GM23338 (cell line): ENCODE measurements at regions not wholly inside any gene's neighbourhood (a gene's known extent, or its start where the extent isn't known, plus 50 kb on each side); places are given as distances from the start of the nearest gene placed in this dataset.
"Not testable (repeated sequence)": the region's sequence is repeated elsewhere in the genome, so short reads cannot be mapped to it uniquely, and the experiment has no call there.

Experiments
- ATAC-seq: fragments of 200-7000 bp; cut with Tn5 transposase; 3 replicates; pipeline ENCODE4 v1.9.1; 2020
- DNase-seq: peaks from one replicate; pipeline ENCODE4 v3.0.0-alpha.2; 2015; ENCODE audit warnings: low spot score
- H2AFZ ChIP-seq: fragments of 200-600 bp; sonication (generic); 2 replicates; pipeline ENCODE4 v1.8.0; 2016; ENCODE audit warnings: antibody characterized with exemption, mild to moderate bottlenecking, moderate library complexity
- H3F3A ChIP-seq: fragments of 200-600 bp; sonication (generic); replicated peaks from 2 replicates; pipeline ENCODE4 v1.8.0; 2017; ENCODE audit warnings: antibody characterized with exemption, mixed run types, low read depth
- H3K27ac ChIP-seq: fragments of 200-600 bp; sonication (generic); 2 replicates; pipeline ENCODE4 v1.6.1; 2016; ENCODE audit warnings: low read depth
- H3K27me3 ChIP-seq: fragments of 200-600 bp; sonication (generic); 2 replicates; pipeline ENCODE4 v1.8.0; 2016; ENCODE audit warnings: mild to moderate bottlenecking, mixed run types, moderate library complexity; ENCODE audit not compliant: insufficient read depth
- H3K36me3 ChIP-seq: fragments of 200-600 bp; sonication (generic); 2 replicates; pipeline ENCODE4 v1.8.0; 2016; ENCODE audit warnings: mild to moderate bottlenecking; ENCODE audit not compliant: insufficient read depth
- H3K4me1 ChIP-seq: fragments of 200-600 bp; sonication (generic); 2 replicates; pipeline ENCODE4 v1.8.0; 2016; ENCODE audit warnings: mild to moderate bottlenecking, moderate library complexity; ENCODE audit not compliant: insufficient read depth
- H3K4me2 ChIP-seq: fragments of 200-600 bp; sonication (generic); 2 replicates; pipeline ENCODE4 v1.7.1; 2017; ENCODE audit warnings: mixed run types
- H3K4me3 ChIP-seq: fragments of 200-600 bp; sonication (generic); 2 replicates; pipeline ENCODE4 v1.6.1; 2016; ENCODE audit warnings: mixed run types
- H3K79me2 ChIP-seq: fragments of 200-600 bp; sonication (generic); replicated peaks from 2 replicates; pipeline ENCODE4 v1.8.0; 2017; ENCODE audit warnings: mild to moderate bottlenecking; ENCODE audit not compliant: insufficient read depth
- H3K9me2 ChIP-seq: fragments of 200-600 bp; sonication (generic); 2 replicates; pipeline ENCODE4 v1.8.0; 2017; ENCODE audit not compliant: insufficient read depth
- H4K20me1 ChIP-seq: fragments of 200-600 bp; sonication (generic); replicated peaks from 2 replicates; pipeline ENCODE4 v1.8.0; 2017; ENCODE audit warnings: mild to moderate bottlenecking; ENCODE audit not compliant: insufficient read depth
- H3K27ac Mint-ChIP-seq: 2 replicates; pipeline ENCODE4 v1.8.0; 2020; ENCODE audit warnings: inconsistent platforms, mild to moderate bottlenecking, moderate library complexity, mixed read lengths
- H3K27me3 Mint-ChIP-seq: 3 replicates; pipeline ENCODE4 v1.8.0; 2022; ENCODE audit warnings: low read depth, mild to moderate bottlenecking, moderate library complexity, mixed read lengths, inconsistent platforms; ENCODE audit not compliant: insufficient read depth, poor library complexity
- H3K36me3 Mint-ChIP-seq: 3 replicates; pipeline ENCODE4 v1.8.0; 2021; ENCODE audit warnings: low read depth, mild to moderate bottlenecking, inconsistent platforms, moderate library complexity, mixed read lengths
- H3K4me1 Mint-ChIP-seq: 3 replicates; pipeline ENCODE4 v1.8.0; 2020; ENCODE audit warnings: mild to moderate bottlenecking, inconsistent platforms, mixed read lengths
- H3K4me3 Mint-ChIP-seq: 3 replicates; pipeline ENCODE4 v1.8.0; 2021; ENCODE audit warnings: moderate library complexity, mild to moderate bottlenecking, inconsistent platforms, mixed read lengths
- H3K9me3 Mint-ChIP-seq: 3 replicates; pipeline ENCODE4 v1.8.0; 2020; ENCODE audit warnings: moderate library complexity, mild to moderate bottlenecking, inconsistent platforms, mixed read lengths
- NANOG ChIP-seq: IDR thresholded peaks from 2 replicates; pipeline ENCODE4 v1.6.1; 2016; ENCODE audit warnings: antibody characterized with exemption, borderline replicate concordance
- TF ChIP-seq, protein P1 (sequence below): IDR thresholded peaks from 2 replicates; pipeline ENCODE4 v1.6.1; 2016; ENCODE audit warnings: antibody characterized with exemption
- TF ChIP-seq, protein P2 (sequence below): IDR thresholded peaks from one replicate; pipeline ENCODE4 v1.6.1; 2018; ENCODE audit warnings: antibody characterized with exemption; ENCODE audit not compliant: unreplicated experiment

DNA sequence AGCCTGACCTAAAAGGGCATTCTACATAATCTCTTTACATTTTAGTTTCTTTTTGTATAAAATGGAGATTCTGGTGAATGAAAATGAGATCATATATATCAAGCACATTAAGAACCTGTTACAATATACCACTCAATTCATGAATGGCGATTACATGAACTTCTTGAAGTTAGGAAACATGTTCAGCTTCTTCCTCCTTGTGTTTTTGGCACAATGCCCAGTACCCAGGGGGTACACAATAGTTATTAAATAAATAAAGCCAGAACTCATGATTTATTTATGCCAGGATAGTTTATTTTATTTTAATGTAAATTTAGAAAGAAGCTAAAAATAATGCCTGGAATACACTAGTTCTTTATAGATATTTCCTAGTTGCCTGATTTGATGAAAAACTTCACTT is 186.0 kb upstream of the PTGFR start:
- H3K9me3 Mint-ChIP-seq = peaks cover 5% of the 10 kb centered on the region

DNA sequence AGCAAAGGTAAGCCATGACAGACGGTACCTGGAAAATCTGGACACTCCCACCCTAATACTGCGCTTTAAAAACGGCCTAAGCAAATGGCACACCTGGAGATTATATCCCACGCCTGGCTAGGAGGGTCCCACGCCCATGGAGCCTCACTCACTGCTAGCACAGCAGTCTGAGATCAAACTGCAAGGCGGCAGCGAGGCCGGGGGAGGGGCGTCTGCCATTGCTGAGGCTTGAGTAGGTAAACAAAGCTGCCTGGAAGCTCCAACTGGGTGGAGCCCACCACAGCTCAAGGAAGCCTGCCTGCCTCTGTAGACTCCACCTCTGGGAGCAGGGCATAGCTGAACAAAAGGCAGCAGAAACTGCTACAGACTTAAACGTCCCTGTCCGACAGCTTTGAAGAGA is 180.5 kb upstream of the PTGFR start:
- not testable (repeated sequence) for H2AFZ ChIP-seq, H3K27ac ChIP-seq, H3K36me3 Mint-ChIP-seq, H3K4me2 ChIP-seq, H3K79me2 ChIP-seq, H3K4me1 Mint-ChIP-seq, H3K27me3 Mint-ChIP-seq, H3K4me1 ChIP-seq, DNase-seq, H3K4me3 Mint-ChIP-seq, H3F3A ChIP-seq, H3K9me2 ChIP-seq, H3K27me3 ChIP-seq, H3K36me3 ChIP-seq, ATAC-seq, H4K20me1 ChIP-seq, H3K4me3 ChIP-seq, H3K27ac Mint-ChIP-seq
- H3K9me3 Mint-ChIP-seq = peaks cover 15% of the 10 kb centered on the region; the same call in 2 of the 3 replicates

More for the DNA sequence above, 186.0 kb upstream of the PTGFR start:
- no peaks in the 10 kb centered on the region for H3F3A ChIP-seq
- H3K4me3 ChIP-seq = no peak overlapping the region
- Mint-ChIP-seq H3K4me1 (peaks cover 8% of the 10 kb centered on the region; the same call in 2 of the 3 replicates), H3K36me3 (no peaks in the 10 kb centered on the region), H3K27ac (no peak overlapping the region), H3K27me3 (no peaks in the 10 kb centered on the region), H3K4me3 (no peak overlapping the region)
- H3K4me2 ChIP-seq = no peak overlapping the region
- no peaks in the 10 kb centered on the region for H4K20me1 ChIP-seq
- no peaks in the 10 kb centered on the region for H3K36me3 ChIP-seq
- no peaks in the 10 kb centered on the region for H3K4me1 ChIP-seq
- H3K79me2 ChIP-seq = no peaks in the 10 kb centered on the region
- H3K27ac ChIP-seq = no peak overlapping the region
- no peak overlapping the region for H2AFZ ChIP-seq
- no peaks in the 10 kb centered on the region for H3K9me2 ChIP-seq
- no peaks in the 10 kb centered on the region for H3K27me3 ChIP-seq
- no peak for DNase-seq
- no peak for ATAC-seq
- no peak for TF ChIP-seq NANOG

DNA sequence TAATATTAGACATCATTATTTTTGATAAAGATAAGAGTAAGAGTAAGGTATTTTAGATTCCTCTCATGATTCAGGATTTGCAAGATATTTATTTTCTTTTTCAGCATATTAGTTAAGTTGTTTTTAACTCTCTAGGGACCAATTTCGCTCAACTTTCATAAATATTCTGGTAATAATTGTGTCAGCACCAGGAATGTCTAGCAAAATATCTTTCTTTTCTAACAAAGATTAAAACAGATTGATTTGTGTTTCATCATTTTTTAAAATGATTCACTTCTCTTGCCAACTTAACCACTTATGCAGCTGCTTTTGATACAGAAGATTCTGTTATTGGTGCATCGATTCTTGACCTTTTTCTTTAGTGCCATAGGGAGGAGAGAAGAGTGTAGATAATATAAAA is 172.8 kb upstream of the PTGFR start:
- no peaks in the 10 kb centered on the region for H3K79me2 ChIP-seq
- no peak for ATAC-seq
- H3F3A ChIP-seq = no peaks in the 10 kb centered on the region
- H3K4me2 ChIP-seq = no peak overlapping the region
- no peaks in the 10 kb centered on the region for H3K36me3 Mint-ChIP-seq
- H3K27me3 ChIP-seq = no peaks in the 10 kb centered on the region
- no peaks in the 10 kb centered on the region for H4K20me1 ChIP-seq
- no peak overlapping the region for H2AFZ ChIP-seq
- TF ChIP-seq, protein P1, sequence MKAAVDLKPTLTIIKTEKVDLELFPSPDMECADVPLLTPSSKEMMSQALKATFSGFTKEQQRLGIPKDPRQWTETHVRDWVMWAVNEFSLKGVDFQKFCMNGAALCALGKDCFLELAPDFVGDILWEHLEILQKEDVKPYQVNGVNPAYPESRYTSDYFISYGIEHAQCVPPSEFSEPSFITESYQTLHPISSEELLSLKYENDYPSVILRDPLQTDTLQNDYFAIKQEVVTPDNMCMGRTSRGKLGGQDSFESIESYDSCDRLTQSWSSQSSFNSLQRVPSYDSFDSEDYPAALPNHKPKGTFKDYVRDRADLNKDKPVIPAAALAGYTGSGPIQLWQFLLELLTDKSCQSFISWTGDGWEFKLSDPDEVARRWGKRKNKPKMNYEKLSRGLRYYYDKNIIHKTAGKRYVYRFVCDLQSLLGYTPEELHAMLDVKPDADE = no peak
- TF ChIP-seq, protein P2, sequence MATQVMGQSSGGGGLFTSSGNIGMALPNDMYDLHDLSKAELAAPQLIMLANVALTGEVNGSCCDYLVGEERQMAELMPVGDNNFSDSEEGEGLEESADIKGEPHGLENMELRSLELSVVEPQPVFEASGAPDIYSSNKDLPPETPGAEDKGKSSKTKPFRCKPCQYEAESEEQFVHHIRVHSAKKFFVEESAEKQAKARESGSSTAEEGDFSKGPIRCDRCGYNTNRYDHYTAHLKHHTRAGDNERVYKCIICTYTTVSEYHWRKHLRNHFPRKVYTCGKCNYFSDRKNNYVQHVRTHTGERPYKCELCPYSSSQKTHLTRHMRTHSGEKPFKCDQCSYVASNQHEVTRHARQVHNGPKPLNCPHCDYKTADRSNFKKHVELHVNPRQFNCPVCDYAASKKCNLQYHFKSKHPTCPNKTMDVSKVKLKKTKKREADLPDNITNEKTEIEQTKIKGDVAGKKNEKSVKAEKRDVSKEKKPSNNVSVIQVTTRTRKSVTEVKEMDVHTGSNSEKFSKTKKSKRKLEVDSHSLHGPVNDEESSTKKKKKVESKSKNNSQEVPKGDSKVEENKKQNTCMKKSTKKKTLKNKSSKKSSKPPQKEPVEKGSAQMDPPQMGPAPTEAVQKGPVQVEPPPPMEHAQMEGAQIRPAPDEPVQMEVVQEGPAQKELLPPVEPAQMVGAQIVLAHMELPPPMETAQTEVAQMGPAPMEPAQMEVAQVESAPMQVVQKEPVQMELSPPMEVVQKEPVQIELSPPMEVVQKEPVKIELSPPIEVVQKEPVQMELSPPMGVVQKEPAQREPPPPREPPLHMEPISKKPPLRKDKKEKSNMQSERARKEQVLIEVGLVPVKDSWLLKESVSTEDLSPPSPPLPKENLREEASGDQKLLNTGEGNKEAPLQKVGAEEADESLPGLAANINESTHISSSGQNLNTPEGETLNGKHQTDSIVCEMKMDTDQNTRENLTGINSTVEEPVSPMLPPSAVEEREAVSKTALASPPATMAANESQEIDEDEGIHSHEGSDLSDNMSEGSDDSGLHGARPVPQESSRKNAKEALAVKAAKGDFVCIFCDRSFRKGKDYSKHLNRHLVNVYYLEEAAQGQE = no peak
- no peak overlapping the region for H3K4me3 ChIP-seq
- no peaks in the 10 kb centered on the region for H3K9me3 Mint-ChIP-seq
- no peaks in the 10 kb centered on the region for H3K9me2 ChIP-seq
- H3K4me1 Mint-ChIP-seq = no peaks in the 10 kb centered on the region
- no peak overlapping the region for H3K27ac ChIP-seq
- no peaks in the 10 kb centered on the region for H3K27me3 Mint-ChIP-seq
- H3K36me3 ChIP-seq = no peaks in the 10 kb centered on the region
- DNase-seq = no peak
- no peak overlapping the region for H3K4me3 Mint-ChIP-seq
- no peaks in the 10 kb centered on the region for H3K4me1 ChIP-seq
- no peak overlapping the region for H3K27ac Mint-ChIP-seq
